NOMO-1 treated with DMSO at 0.1 percent for 48 hours (cell line): ENCODE measurements at regions not wholly inside any gene's neighbourhood (a gene's known extent, or its start where the extent isn't known, plus 50 kb on each side); places are given as distances from the start of the nearest gene placed in this dataset.

ENCODE experiments used
- DNase-seq: peaks from one replicate; lab custom pipeline; 2025; ENCODE audit not compliant: unreplicated experiment; lab: John Stamatoyannopoulos, UW

GRCh38 chr13:83223546-83223945, 658.7 kb downstream of the SLITRK1 start:
- no peak for DNase-seq

DNA sequence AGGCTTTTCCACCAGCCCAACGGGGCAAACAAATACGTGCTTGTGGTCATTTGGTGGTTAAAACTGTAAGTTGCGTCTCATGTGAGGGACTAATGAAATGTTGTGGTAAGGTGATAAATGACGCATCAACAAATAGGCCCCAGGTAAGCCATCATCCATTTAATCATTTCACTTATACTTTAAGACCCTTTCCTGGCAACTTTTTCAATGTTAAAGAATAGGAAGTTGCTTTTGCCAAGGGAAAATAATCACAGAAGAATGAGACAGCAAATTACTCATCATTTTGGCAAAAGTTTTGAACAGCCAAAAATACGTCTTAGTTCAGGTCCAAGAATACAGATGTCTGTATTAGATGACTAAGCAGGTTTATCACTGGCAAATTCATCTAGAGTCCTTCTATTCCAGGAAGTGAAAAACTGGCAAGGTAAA, 660.4 kb downstream of the SLITRK1 start:
- no peak for DNase-seq

DNA sequence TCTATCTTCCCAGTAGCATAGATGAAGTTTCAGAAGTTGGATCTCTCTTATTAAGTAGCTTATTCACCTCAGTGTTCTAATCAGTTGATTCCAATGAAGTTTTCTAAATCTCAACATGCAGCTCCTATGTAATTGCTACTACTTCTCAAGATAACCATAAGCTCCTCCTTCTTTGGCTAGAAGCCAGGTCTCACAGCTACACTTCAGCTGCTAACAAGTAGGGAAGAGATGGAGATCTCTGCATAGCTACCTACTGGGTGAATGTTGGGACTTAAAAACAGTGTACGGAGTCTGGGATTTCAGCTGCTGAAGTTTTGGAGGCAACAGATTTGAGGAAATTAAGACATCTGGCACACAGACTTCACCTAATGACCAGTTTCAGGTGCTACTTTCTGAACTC, 661.0 kb downstream of the SLITRK1 start:
- no peak for DNase-seq

DNA sequence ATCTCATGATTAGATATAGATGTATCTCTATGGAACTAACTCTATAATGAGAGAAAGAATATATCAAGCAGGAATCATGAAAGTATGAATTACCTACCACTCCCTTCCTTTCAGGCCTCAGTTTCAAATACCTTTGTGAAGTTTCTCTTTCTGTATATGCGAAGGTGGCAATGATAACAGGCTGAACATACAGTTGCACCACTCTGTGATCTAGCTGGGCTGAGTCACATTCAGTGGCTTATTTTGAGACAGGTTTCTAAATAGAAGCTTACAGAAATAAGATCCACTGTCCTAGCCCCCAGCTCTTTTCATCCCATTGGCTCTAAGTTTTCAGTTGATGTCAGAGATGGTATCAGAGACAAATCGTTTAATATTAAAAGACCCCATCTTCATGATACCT, 662.0 kb downstream of the SLITRK1 start:
- no peak for DNase-seq

GRCh38 chr13:83219832-83220231, 662.4 kb downstream of the SLITRK1 start:
- no peak for DNase-seq

- DNase-seq: no peak
Measured at GRCh38 chr13:83216479-83217245, 665.6 kb downstream of the SLITRK1 start.

GRCh38 chr13:83215627-83216026, 666.6 kb downstream of the SLITRK1 start:
- DNase-seq: no peak

- no peak for DNase-seq
Measured at GRCh38 chr13:83214452-83214851, 667.8 kb downstream of the SLITRK1 start.

GRCh38 chr13:83211301-83211700, 671.0 kb downstream of the SLITRK1 start:
- DNase-seq: no peak

DNA sequence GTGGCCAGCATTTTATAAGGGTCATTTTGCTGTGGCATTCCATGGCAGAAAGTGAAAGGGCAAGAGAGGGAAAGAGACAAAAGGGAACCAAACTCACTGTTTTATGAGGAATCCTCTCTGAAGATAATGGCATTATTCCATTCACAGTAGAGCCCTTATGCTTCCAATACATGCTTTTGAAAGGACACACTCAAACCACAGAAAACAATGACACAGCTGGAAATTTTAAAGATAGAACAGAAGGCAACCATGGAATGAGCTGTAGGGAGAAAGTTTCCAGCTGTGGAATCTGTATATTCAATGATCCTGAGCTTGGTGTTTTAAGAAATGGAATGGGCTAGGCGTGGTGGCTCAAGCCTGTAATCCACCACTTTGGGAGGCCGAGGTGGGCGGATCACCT, 677.4 kb downstream of the SLITRK1 start:
- no peak for DNase-seq

GRCh38 chr13:83201506-83201905, 680.8 kb downstream of the SLITRK1 start:
- no peak for DNase-seq

- no peak for DNase-seq
Measured at GRCh38 chr13:83197316-83197715, 685.0 kb downstream of the SLITRK1 start.

- DNase-seq: no peak
Measured at GRCh38 chr13:83190020-83190419, 692.3 kb downstream of the SLITRK1 start.

GRCh38 chr13:83184819-83185218, 697.5 kb downstream of the SLITRK1 start:
- no peak for DNase-seq

GRCh38 chr13:83184150-83184475, 698.2 kb downstream of the SLITRK1 start:
- DNase-seq: no peak

GRCh38 chr13:83183439-83184149, 698.7 kb downstream of the SLITRK1 start:
- no peak for DNase-seq

- DNase-seq: no peak
Measured at GRCh38 chr13:83182845-83183244, 699.4 kb downstream of the SLITRK1 start.

DNA sequence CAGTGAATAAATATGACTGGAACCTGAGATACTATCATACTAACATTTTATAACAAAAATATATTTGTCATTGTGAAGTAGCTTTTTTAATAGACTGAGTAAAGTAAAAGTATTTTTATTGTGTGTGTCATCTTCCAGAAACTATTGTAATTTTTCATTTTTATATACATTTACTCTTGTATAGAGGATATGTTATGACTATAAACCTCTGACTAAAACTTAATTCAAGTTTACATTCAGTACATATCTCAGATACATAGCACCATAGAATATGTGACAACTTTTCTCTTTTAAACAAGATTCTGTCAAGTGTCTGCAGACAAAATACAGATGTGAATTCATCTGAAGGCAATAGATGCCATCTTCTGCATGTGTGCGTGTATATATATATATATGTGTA, 704.3 kb downstream of the SLITRK1 start:
- DNase-seq: no peak

DNA sequence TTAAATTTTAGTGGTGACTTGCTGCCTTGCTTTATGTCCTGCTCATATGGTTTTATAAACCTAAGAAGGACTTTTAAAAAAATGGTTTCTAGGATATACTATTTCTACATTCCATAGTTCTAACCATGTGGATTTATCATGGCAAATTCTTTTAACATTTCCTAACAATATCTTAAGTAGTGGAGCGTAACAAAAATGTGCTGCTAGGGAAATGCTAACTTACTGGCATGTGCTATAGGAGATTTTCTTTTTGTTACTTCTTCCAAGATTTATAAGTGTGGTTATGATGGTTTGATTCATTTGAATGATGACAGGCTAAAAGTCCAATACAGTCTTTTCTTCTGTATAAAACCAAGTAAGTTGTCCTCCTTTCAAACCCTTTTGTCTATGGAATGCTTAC, 713.7 kb downstream of the SLITRK1 start:
- no peak for DNase-seq

DNA sequence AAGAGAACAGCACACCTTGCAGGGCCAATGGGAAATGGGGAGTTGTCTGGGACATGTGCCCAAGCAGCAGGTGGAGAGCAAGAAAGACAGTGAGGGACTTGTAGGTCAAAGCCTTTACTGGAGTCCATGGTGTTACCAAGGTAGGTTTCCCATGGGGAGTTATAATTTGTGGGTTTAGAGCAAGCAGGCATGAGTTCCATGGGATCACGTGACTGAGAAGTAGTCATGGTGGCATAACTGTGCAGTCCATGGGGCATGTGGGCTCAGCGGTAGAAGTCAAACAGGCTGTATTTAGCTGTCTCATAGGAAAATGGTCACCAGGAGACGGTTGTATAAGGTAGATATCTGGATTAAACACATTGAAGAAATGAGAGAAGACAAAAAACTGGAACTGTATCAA, 715.1 kb downstream of the SLITRK1 start:
- no peak for DNase-seq

- DNase-seq: no peak
Measured at GRCh38 chr13:83166550-83166949, 715.7 kb downstream of the SLITRK1 start.

DNA sequence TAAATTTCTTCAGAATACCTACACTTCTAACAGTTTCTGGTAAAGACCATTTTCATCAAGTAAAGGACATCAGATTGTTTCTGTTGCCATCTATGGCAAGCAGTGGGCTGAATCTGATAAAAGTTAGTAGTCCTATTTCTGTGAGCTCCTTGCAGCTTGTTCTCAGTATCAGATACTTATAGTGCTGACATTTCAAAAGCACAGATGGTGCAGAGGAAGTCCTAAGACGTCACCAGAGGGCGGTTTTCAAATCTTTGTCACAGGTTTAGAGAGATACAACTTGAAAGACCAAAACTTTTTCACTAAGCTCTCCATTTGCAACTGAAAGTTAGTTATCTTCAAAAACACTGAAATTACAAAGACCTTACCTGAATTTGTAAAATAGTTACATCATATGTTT, 719.8 kb downstream of the SLITRK1 start:
- no peak for DNase-seq

- no peak for DNase-seq
Measured at GRCh38 chr13:83153848-83154247, 728.4 kb downstream of the SLITRK1 start.
